HG03571 (cell line): ENCODE measurements at regions not wholly inside any gene's neighbourhood (a gene's known extent, or its start where the extent isn't known, plus 50 kb on each side); places are given as distances from the start of the nearest gene placed in this dataset.

ENCODE experiments used
- ATAC-seq: cut with Tn5 transposase; IDR thresholded peaks from one replicate; pipeline ENCODE4 v1.9.1; 2021; ENCODE audit not compliant: unreplicated experiment

DNA sequence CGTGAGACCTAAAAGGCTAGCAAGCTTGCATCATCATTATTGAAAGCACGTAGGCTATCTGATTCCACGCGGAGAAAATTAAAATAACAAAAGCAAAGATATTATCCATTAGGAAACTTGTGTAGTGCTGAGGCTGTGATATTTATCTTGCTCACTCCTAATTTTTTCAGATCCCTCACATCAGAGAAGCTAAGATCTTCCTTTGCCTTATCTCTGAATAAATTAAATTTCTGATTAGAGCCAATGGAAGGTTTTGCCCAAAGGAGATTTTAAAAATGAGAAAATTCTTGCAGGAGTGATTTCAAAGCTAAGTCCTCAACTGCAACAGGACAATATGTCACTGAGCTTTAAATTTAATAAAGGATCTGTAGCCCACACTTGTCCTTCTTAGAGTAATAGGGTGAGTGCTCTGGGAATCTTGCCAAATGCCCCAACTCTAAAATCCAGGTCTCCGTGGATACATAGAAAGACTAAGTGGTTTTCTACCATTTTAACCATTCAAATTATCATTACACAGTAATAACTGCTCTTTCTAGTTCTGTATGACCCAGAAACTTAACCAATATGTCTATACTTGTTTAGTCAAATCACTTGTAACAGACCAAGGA is 295.0 kb downstream of the CAAP1 start:
- ATAC-seq: no peak

DNA sequence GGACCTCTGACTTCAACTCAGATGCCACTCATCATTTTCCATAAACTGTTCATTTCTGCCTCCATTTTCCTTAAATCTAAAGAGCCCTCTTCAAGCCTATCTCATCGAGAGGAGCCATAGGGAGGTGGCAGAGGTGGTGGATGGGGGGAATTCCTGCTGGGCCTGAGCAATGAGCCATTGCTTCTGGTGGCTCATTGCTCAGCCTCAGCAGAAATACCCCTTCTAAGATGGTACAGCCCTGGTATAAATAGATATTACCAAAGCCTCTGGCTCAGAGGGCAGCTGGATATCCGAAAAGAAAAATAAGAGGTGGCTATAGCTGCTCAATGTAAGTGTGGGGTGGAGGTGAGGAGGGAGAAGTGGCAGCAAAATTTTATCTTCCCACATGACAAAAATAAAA is 313.5 kb downstream of the CAAP1 start:
- no peak for ATAC-seq

DNA sequence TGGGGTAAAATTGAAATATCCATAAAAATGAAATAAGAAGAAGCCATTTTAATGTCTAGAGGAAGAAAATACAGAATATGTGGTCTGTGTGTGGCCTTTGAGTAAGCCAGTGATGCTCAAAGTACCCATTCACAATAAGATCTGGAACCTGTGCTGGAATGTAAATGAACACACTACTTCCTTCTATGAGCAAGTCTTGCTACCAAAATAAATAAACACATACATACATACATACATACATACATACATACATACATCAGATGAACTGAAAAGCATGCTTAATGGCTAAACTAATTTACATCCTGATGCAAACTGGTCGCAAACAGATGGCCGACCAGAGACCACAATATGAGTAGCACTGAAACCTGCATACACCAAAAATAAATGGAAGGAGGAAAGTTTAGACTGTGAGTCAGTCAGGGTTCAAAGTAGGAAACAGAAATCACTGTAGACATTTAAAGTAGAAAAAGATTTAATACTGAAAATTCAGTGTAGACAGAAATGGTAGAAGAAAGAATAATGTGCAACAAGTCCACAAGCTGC is 317.6 kb downstream of the CAAP1 start:
- no peak for ATAC-seq

DNA sequence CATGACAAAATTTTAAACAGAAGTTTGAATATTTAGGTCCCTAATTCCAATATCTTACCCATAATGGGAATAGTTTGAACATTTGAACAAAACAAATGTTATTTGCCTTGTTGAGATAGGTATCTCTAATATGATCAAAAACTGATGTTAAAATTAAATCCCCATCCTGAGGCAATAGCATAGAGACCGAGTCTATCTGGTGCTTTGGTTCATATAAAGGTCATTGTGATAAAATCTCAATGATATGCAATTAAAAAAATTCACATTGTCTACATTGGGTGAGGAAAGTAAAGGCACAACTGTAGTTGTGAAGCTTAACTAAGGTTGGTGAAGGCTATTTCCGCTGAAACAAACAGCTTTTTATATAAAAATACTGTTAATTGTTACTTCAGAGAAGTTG is 318.3 kb downstream of the CAAP1 start:
- ATAC-seq: no peak

- ATAC-seq: no peak
Observed at GRCh38 chr9:26567976-26568375, 324.6 kb downstream of the CAAP1 start.

DNA sequence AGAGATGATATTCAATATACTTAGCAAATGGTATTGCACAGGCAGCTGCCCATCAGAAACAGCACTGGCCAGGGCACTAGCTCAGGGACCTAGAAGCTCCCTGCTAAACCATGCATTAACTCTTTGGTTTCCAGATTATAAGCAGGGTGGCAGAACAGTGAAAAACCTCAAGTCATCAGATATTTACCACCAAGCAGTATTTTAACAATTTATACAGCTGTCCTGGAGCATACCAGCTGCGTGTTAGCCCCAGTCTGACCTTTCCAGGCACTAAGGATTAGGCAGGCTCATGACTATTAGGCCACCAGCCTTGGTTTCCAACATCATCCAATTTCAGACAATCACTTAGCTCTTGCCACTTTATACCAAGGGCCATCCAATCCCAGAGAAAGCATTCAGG is 326.5 kb downstream of the CAAP1 start:
- ATAC-seq: no peak

DNA sequence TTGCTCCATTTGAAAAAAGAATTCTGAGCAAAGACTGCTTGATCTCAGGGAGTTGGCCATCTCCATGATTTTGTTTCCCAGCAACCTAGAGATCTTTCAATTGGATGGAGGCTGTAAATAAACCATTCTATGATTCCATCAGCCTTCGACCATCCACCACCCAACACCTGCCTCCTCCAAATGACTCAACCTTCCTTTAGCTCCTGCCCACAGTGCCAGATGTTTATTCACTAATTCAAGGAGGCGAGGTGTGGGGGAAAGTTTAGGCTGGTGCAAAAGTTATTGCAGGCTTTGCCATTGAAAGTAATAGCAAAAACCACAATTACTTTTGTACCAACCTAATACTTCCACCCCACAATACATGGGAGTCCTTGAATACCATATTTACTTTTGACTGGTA is 327.5 kb downstream of the CAAP1 start:
- no peak for ATAC-seq

- ATAC-seq: no peak
Observed at GRCh38 chr9:26562338-26562737, 330.3 kb downstream of the CAAP1 start.

GRCh38 chr9:26561928-26562327 is 330.7 kb downstream of the CAAP1 start:
- no peak for ATAC-seq

DNA sequence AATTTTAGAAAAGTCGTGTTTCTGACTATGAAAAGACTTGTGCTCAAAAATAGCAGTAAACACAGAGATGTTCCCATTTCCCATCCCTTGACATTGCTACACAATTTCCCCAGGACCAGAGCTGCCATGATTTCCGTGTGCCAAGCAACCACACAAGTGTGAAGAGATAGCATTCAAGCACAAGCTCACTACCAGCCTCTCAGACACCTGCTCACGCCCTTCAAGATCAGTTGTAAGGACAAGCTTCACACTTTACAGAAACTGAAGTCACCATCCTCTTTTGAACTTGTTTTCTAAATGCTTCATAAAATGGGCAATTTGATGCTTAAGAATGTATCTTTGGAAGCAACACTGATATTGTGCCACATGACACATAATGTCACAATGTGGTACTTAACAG is 333.1 kb downstream of the CAAP1 start:
- no peak for ATAC-seq

DNA sequence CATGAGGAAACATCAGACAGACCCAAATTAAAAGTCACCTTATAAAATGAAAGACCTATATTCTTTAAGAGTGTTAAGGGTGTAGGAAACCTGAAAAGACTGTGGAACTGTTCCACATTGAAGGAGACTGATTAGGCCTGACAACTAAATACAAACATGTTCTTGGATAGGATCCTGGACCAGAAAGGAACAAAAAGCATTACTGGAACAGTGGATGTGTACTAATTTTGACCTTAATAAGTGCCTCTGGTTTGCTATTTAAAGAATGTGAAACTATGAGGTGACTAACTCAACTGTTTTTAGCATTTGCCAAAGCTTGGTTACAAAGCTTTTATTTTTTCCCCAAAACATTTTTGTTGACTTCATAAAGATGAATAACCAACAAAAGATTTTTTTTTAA is 340.6 kb downstream of the CAAP1 start:
- ATAC-seq: no peak

- ATAC-seq: no peak
Observed at GRCh38 chr9:26551451-26551850, 341.2 kb downstream of the CAAP1 start.

DNA sequence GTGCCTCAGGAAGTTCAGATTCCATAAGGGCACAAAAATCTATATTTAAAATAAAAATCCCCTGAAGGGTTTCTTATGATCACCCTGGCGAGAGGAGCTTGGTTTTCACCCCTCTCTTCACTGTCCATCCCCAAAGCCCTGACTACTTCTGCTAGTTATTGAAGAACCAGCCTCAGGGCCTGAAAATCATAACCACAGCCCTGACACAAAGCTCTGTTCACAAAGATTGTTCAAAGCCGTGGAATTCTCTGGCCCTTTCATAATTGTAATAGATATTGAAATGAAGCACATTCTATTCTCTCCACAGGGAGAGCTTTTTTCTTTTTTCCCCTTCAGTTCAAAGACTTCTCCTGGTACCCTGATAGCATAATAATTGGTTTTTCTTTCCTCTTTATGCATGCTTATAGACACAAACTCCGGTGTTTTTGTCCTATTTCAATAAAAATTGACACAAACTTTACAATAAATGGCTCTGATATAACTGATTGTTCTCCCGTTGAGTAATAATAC is 343.8 kb downstream of the CAAP1 start:
- ATAC-seq: no peak

DNA sequence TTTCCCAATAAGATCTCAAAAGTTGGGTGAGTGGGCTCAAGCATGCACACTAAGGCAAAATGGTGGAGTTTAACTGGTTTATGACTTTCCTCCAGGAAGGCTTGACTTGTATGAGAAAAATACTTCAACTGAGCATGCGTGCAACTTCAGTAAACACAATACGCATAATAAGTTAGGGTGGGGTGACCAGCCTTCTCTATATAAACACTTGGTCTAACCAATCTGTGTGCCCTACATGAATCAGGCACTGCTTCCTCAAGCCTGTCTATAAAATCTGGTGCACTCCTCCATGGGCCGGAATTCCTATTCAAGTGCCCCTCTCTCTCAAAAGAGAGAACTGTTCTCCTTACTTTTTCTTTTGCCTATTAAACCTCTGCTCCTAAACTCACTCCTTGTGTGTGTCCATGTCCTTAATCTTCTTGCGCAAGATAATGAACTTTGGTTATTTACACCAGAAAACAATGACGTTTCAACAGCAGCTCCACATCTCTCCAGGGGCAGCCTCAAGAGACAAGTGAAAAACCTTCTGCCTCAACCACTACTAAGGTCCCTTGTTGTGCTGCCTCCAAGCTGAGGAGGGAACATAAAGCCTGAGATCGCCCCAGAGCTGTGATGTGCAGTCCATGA is 352.6 kb downstream of the CAAP1 start:
- no peak for ATAC-seq

DNA sequence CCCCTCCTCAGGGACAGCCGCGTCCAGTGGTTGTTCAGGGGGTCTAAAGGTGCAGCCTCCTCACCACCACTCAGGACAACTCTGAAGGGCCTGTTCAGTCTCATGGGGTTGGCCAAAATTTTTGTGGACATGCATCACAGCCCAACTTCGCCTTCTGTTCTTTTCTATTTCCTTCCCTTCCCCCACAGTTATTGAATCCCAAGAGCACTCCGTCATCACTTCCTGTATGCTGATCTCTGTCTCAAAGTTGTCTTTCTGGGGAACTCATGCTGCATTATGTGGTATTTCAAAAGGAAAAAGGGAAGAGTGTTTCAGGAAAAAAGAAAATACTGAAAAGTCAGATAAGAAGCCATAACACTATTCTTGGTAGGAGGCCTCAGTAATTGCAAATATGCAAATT is 355.4 kb downstream of the CAAP1 start:
- ATAC-seq: no peak

DNA sequence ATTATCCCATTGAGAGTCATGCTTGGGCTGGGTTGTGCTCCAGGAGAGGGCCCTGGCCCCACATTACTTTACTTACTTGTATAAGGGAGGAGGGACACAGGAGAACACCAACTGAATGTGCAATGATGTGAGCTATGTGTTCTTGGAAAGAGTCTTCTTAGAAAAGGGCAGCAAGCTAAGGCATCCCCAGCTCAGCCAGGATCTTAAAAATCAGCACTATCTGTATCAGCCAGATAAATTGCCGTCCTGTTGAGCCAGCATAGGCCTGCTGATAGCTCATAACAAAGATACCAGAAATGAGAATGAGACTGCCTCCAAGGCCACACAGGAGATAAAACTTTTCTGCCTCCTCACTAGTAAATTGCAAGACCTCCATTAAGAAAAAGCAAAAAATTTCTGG is 357.5 kb downstream of the CAAP1 start:
- no peak for ATAC-seq

DNA sequence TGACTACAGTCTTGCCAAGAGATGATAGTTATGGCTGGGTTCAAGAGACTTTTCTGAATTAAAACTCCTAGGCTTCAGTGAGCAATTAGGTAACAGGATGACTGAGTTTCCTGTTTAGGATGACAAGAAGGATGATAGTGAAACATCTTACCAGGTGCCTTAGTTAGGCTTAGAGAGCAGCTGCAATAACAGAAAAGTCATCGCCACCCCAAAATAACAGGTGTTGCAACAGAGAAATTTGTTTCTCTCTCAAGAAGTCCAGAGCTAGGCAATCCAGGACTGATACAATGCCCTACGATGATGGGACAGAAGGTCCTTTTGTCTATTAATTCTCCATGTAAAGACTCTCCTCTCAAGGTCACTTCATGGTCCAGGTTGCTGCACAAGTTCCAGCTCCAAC is 361.8 kb downstream of the CAAP1 start:
- no peak for ATAC-seq

DNA sequence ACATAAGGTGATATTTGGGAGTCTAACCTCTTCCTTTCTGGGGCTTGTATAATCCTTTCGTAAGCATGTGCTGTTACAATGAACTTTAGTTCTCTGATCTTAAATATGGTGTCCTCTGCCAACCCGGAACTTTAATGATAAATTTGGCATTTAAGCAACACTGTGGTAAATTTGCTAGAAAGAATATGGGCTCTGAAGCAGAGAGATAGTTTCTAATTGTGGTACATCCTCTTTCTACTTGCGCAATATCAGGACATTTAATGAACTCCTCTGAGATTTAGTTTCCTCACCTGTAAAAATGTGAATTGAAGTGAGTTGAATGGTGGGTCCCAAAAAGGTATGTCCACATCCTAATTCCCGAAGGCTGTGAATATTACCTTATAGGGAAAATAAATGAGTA is 364.7 kb downstream of the CAAP1 start:
- ATAC-seq: no peak

DNA sequence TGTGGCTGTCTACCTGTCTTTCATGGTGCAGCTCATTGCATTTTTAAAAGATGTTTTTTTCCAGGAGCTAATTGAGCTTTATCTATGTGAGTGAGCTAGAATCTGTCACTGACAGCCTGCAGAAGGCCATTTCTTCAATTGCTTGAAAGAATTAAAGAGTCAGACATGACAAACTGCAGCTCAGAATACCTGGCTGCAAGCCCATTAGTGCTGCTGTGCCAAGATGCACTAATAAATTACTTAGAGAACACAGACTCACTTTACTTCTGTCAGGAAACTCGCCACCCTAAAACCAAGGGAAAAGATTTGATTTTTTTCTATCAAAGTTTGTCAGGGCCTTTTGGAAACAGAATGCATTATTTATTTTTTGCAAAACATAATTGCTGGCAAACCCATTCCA is 368.3 kb downstream of the CAAP1 start:
- no peak for ATAC-seq

GRCh38 chr9:26523577-26523976 is 369.0 kb downstream of the CAAP1 start:
- no peak for ATAC-seq

- ATAC-seq: no peak
Observed at GRCh38 chr9:26520141-26520540, 372.5 kb downstream of the CAAP1 start.

DNA sequence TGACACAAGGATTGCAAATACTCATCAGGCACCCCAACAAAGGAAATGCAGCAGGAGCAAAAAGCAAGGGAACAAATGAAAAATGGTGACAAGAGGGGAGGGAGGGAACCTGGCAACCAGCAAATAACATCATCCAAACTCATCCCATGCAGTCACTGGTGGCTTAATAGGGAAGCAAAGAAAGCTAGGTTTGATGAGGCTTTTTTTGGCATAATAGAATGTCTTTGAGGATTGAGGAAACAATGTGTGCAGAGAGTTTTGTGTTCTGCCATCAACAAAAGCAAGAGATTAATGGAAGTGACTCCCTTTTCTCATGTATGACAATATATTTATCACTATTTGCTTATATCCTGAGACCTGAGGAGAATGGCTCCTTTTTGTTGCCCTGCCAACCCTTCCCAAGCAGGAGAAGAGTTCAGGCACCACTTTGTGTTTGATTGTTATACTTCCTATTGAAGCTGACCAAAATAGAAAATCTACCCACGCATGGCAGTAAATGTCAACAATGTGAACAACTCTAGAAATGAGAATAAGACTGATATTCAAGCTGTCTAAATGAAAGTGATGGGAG is 375.7 kb downstream of the CAAP1 start:
- ATAC-seq: no peak
